SU-DHL-6 (cell line): ENCODE measurements at regions not wholly inside any gene's neighbourhood (a gene's known extent, or its start where the extent isn't known, plus 50 kb on each side); places are given as distances from the start of the nearest gene placed in this dataset.

Experiments used
- CTCF ChIP-seq: fragments of 200-600 bp; sonication (generic); IDR thresholded peaks from one replicate; pipeline ENCODE4 v1.5.1; 2017; ENCODE audit warnings: antibody characterized with exemption, mild to moderate bottlenecking, low read length, moderate library complexity; ENCODE audit not compliant: insufficient read depth, poor library complexity, severe bottlenecking
- EZH2phosphoT487 ChIP-seq: fragments of 200-600 bp; sonication (generic), shearing (Covaris generic); conservative IDR thresholded peaks from 2 replicates; pipeline ENCODE4 v1.6.1; 2018; ENCODE audit warnings: mild to moderate bottlenecking, antibody characterized with exemption, low read length, moderate library complexity, mixed read lengths

DNA sequence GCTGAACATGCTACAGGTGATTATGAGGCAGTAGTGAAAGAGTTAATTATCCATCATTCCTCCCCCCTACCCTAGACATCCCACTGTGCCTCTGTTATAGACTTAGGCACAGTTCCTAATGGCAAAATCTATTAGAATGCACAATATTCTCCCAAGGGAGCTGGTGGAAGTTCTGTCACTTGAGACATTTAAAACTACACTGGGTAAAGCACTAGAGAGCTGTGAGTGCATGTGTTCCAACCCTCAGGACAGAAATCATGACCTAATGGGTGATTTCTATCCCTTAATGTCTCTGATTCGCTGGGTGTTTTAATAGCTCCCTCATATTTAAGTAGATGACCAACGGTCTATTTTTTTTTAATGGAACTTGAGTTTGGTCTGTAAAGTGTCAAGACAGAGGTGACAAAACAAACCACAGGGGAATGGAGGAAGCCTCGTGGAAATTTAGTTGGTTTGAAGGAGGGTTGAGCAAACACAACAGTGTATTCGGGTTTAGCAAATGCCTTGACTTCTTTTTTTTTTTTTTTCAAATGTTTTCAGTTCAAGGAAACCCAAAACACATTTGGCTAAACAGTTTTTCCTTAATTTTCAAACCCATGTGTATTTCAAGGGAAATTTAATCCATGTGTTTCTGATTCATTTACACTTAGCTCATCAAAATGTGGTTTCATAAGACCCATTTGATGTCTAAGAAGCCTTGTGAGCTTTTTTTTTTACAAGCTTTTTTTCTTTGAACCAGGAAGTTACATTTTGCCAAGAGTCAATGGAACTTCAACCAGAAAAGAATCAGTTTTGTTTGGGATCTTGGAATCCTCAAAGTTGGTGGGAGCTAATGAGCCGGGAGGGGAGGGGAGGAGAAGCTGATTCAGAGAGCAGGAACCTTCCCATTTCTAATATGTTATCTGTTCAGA, 665.1 kb upstream of the ZEB2 start:
- no peak for TF ChIP-seq CTCF
- TF ChIP-seq EZH2phosphoT487, result no peak
